ENCODE measurements at regions not wholly inside any gene's neighbourhood (a gene's known extent, or its start where the extent isn't known, plus 50 kb on each side); places are given as distances from the start of the nearest gene placed in this dataset.
"Not testable (repeated sequence)": the region's sequence is repeated elsewhere in the genome, so short reads cannot be mapped to it uniquely, and the experiment has no call there.

DNA sequence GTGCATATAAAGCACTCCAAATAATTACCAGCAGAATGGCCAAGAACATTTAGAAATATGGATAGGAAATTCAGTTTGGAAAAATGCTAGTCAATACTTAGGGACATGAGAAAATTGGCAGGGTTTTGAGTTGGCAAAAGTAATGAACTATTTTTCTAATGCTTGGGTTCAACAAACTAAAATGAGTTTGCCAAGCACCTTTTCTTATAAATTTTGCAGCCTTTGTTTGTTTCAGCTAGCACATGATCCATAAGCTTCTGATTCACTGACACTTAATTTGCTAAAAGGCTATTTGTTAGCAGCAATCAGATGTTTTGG is 324.8 kb downstream of the QKI start:
- DNase-seq = no peak

DNA sequence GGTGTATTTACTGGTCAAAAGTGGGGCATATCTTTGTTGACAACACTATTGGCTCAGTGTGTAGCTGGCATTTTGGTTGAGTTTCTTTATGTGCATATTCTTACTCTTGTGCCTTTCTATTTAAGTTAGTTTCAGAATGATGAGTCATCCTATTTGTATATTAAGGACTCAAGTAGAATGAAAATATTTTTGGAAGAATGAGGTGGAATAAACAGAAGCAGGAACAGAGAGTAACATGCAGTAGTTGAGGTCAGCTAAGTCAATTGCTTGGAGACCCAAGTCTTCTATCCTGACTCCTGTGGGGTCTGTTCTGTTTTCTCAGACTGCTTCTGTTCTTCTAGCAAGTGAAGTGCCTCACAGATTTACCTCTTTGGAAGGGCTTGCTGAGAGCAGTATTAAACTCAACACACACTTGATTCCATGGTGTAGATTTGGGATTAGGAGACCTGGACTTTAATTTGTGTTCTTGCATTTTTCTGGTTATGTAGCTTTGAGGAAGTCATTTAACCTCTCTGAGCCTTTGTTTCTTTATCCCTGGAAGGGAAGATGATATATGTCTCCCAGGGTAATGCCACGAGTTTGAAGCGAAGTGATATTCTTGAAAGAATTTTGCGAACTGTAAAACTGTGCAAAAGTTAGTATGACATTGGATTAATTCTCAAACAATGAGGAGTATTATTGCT is 324.3 kb downstream of the QKI start:
- DNase-seq = no peak

DNA sequence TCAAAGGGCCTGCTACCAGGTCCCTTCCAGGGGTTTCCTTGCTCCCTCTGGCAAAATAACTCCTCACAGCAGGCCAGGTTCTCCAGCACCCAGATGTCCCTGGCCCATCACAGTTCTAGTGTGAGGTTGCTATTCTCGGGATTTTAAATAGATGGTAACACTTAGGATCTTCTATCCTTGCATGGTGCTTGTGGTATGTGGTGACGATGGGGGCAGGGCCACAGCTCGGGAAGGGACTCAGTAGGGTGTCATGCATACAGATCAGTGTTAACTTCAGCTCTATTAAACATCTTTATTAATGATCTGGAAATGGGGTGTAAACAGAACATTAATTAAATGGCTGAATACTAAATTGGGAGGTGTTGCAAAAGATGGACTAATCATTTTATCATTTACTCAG is 323.8 kb downstream of the QKI start:
- DNase-seq = no peak

DNA sequence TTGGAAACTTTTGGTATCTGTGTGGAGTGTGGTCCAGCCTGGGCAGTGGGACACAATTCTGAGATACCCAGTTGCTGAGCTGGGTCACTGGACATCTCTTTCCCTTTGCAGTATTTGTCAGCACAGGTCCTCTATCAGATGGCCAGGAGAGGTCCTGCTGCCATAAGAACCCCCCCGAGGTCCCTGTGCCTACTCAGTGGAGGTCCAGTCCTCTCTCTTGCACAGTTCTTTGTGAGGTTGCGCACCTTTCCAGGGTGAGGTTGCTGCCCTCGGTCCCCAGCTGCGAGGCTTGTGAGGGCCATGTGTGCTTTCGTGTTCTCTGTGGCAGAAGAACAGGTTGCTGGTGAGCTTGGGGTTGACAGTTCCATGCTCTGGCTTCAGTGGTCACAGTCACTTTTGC is 320.6 kb downstream of the QKI start:
- no peak for DNase-seq

DNA sequence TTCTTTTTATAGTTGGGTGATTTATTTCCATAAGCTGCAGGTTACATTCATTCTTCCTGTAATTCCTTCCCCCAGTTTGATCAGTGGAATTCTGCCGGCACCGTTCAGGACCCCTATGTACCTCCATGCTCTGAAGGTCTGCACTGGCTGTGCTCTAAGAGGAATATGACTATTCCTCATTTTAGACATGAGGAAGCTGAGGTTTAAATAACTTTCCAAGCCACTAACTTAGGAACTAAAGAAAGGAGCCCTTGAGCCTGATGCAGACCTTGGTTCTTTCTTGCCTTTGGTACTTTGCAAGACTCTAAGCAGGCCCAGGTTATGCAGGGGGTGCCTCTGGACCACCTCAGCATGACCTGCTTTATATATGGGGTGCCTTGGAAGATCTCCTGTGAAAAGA is 318.5 kb downstream of the QKI start:
- no peak for DNase-seq

DNA sequence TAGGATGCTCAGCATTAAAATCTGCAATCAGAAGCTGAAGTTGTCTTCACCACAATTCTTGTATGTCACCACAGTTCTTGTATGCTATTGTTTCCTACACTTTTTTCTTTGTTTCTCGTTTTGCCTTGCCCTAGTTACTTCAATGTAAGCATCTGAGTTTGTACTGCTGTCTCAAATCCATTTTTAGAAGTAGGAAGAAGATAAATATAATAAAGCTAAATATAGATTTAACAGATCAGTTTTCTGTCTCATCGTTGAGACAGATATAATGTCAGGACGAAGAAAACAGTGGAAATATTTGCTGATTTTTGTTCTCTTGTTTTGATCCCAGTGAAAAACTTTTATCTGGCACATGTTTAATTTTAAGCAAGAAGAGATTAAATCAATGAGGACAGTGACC is 318.0 kb downstream of the QKI start:
- DNase-seq = no peak

DNA sequence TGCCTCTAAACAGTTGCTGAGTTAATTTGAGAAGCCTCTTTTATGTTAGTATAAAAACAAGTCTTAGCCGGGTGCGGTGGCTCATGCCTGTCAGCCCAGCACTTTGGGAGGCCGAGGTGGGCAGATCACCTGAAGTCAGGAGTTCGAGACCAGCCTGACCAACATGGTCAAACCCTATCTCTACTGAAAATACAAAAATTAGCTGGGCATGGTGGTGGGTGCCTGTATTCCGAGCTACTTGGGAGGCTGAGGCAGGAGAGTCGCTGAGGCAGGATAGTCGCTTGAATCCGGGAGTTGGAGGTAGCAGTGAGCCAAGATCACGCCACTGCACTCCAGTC is 317.5 kb downstream of the QKI start:
- DNase-seq = not testable (repeated sequence)

DNA sequence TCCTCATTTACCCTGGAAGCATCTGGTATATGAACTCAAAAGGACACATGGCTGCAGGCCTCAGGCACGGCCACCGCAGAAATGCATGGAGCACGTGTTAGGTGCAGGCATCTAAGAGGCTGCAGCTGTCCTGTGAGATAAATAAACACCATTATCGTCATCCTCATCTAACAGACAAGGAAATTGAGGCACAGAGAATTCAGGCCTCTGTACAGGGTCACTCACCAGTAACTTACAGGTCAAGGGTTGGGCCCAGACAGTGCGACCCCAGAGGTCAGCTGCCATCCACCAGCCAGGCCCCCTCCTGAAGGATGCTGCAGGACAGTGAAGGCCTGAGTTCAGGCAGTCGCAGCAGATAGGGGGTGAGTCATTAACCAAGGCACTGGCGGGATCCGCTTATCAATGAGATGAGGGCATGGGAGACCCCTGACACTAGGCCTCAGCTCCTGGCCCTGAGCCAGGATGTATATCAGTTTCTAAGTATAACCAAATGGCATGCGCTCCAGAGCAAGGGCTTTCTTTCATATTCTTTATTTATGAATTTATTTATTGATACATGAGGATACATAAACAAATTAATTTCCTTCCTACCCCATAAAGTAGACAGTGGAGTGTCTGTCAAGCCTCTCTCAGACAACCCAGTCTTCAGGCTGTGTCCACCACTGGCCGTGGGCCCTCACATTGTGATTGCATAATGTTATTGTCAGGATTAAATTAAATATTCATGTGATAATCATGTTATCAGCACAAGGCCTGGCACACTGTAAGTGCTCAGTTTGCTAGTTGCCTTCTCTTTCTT is 316.9 kb downstream of the QKI start:
- no peak for DNase-seq

DNA sequence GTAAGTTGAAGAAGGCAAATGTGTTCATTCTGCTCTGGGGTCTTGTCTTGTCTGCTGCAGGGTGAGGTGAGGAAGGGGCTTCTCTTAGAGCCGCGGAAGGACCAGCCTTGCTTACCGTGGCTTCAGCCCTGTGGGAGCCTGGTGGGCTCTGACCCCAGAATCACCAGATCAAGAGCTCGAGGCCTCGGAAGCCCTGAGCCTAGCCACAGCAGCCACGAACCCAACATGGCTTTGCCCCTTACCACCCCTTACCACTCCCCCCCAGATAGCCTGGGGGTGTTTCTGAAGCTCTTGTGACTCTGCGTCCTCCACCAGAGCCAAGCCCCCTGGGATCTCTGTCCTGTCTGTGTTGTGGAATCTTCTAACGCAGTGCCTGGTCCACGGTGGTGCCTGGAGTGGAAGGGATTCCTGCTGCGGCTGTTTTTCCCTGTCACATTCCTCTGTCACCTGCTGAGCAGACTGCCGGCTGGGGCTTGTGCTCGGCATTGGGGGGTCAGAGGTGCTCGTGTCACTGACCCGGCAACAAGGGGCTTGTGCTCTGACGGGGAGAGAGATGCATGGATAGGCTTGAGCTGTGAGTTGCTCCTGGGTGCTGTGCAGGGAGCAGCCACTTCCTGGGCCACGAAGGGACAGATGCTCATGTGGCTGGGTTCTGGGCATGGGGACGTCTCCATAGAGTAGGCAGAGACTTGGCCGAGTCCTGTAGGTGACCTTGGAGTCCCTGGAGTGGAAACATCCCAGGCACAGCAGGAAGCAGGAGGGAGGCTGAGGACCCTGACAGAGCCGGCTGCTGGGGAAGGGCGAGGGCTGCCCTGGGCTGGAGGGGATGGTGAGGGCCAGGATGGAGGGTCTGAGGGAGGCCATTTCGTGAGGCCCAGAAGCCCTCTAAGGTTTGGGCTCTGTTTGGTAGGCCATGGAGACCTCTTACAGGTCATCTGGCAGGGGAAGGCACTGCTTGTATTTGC is 316.0 kb downstream of the QKI start:
- no peak for DNase-seq

DNA sequence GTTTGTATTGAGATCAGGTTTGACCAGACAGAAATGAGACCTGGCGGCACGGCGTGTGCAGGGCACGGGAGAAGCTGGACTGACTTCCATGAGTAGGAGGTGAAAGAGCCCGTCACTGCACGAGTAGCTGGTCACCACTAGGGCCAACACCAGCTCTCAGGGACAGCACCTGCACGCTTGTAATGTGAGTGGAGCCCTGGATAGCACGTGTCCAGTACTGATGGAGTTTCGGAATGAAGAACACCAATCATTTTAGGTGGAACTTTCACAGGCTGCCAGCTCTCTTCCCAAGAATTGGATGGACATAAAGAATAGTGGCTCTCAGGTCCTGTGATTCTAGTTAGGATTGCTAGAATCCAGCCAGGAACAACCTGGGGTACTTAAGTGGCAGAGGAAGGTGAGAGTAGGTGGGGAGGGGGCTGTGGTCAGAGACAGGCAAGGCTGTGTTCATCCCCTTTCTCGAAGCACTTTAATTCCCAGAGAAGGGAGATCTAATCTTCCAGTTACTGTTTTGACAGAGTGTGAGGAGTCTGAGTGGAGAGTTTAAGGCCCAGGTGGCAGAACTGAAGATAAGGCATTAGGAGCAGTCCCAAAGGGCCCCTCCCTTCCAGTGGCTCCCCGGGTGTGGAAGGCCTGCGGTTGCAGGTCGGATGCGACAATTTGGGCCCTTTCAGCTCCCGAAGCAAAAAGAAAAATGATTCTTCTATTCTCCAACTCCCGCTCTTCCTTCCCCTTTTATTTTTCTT is 314.8 kb downstream of the QKI start:
- DNase-seq = no peak

DNA sequence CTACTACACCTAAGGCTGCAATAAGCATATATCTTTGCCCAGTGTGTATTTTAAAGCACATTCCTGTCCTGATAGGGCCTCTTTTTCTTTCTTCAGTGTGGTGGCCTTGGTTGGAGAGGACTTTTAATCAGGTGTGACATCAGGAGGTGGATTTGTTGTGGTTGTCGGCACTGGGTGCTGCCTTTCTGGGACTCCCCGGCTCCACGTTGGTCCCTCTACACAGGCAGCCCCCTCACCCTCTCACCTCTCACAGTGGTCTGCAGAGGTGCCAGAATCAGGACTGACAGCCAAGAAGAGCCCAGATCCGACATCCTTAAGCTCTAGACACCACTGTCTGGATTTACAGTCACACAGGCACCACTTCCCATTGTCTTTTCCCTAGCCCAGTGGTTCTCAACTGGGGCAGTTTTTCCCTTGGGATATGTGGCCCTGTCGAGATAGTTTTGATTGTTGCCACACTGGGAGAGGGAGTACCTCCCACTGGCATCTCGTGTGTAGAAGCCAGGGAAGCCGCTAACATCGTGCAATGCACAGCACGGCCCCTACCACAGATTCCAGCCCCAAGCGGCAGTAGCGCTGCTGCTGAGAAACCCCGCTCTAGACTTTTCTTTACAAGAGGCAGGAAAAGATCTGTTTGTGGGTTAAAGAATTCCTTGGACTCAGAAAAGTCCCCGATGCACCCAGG is 314.1 kb downstream of the QKI start:
- no peak for DNase-seq

DNA sequence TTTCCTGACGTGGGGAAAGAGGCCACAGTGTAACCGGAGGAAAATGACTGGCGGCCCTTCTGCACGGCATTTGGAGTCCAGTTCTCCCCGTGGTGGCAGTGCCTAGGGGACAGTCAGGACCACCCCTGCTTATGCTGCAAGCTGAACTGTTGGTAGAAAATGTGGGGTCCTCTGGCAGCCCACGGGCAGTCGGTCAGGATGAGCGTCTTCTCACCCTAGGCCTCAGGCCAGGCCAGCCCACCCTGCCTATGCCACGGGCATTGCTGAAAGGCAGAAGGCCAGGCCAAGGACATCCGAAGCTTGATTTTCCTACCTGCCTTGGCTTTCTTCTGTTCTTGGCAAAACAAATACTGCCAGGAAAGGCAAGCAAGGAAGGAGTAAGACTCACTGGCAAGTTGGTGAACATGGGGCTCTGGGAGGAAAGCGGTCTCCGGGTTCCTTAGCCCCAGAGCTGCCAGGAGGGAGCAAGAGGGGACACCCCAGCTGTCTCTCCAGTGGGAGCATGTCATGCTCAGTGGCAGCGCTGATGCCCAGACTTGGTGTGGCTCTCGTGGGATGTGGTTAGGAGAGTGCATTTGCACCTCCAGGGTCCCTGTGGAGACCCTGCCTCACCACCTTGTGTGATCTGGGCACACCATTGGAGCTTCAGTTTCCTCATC is 311.6 kb downstream of the QKI start:
- DNase-seq = no peak

DNA sequence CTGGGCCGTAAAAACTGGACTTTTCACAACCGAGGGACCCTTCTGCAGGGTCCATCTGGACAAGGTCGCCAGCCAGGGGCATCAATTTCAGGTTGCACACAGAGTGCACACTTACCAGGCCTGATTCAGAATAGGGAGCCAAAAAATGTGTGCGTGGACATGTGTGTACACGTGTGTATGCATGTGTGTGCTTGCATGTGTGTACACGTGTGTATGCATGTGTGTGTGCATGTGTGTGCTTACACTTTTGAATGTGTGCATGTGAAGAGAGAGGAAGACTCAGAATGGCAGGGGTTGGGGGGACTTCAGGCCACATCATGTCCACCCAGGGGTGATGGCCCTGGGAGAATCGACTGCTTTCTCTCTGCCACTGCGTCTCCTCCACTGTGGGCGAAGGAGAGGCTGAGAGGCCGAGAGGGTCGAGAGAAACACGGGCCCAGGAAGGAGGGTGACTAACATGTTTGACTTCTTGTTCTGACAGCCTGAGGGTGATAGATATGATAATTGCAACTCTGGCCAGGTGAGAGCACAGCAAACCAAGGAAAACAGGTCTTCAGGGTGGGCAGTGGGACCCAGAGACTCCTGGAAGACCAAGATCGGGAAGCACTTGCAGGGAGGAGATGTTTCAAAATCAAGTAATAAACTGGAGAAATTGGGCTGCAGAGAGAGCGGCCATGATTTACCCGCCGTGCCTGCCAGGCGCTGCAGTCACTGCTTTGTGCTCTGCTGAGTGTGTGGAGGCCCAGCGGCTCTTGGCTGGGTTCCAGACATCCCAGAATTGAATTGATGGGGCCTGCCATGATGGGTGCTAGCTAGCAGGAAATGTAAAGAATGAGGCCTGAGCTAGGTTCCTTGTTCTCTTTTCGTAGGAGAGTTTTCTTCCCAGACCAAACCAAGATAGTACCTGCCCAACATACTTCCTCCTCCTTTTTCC is 310.8 kb downstream of the QKI start:
- no peak for DNase-seq

DNA sequence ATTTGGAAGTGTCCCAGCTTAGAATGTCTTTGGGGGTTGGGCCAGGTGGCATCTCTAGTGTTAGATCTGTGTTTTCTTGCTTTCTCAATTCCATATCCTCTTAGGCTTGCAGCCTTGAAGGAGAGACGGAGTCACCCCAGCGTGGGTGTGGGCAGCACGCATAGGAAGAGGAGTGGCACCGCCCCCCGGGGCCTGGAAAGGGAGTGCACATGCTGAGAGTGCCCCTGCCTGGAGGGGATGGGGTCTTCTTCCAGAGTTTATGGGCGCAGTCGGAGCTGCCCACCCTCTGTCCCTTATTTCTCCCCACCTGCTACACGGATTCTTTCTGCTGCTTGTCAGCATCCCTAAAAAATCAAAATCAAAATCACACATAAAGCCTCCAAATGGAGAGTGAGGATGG is 309.7 kb downstream of the QKI start:
- DNase-seq = no peak

DNA sequence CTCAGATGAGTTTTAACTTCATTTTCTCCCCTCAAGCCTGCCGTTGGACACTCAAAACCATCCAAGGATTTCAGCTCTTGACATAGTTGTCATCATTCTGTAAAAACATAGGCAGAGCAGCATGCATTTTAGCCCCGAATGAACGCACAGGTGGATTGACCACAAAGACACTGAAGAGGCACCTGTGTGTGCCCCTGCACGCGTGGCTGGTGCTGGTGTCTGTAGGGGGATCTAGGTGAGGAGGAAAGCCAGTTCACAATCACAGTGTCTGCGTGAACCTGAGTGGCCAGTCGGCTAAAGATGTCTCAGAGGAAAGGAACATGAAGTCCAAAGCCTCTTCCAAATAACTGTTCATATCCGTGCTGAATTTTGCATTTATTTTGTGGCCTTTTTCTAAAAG is 309.2 kb downstream of the QKI start:
- no peak for DNase-seq

DNA sequence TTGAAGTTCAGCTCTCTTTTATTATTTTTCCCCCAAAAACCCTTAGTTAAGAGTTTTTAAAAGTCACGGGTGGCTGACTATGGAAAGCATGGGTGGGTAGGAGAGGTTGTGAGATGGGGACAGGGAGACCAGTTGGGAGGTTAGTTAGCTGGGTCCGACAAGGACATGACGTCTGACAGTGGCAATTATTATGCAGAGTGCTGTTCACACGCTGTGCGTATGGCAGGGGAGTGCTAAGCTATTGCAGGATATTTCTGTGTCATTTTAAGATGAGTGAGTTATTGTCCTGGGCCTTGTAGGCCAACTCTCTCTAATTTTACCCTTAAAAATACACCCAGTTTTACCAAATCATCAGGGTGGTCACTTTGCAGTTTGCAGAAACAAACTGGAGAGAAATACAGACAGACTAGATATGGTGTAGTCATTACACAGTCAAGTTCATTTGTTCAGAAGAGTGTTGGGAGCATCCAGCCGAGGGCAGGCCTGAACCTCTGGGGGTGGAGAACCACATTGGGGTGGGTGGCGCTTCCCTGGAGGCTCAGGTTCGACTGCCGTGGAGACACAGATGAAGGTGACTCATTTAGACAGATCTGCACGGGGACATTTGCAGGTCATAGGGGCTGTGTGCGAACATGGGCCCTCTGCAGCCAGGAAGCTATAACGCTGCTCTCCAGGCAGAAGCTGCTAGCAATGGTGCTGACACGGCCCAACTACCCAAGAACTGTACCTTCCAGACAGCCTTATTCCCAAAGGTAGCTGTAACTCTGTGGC is 307.6 kb downstream of the QKI start:
- no peak for DNase-seq

DNA sequence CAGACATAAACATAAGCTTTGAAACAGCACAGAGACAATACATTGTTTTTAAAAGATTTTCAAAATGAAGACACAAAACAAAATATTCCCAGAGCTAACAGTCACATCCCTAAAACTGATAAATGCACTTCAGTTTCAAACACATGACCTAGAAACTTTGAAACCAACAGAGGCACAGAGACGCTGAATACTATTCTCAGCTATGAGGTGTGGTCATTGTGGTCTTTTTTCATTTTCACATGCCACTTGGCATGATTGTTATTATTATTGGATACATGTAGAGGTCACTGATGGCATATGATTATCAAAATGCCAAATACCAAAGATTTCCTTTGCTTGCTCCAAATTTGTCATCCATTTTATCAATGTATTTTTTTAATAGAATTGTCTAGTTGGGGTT is 306.9 kb downstream of the QKI start:
- no peak for DNase-seq

DNA sequence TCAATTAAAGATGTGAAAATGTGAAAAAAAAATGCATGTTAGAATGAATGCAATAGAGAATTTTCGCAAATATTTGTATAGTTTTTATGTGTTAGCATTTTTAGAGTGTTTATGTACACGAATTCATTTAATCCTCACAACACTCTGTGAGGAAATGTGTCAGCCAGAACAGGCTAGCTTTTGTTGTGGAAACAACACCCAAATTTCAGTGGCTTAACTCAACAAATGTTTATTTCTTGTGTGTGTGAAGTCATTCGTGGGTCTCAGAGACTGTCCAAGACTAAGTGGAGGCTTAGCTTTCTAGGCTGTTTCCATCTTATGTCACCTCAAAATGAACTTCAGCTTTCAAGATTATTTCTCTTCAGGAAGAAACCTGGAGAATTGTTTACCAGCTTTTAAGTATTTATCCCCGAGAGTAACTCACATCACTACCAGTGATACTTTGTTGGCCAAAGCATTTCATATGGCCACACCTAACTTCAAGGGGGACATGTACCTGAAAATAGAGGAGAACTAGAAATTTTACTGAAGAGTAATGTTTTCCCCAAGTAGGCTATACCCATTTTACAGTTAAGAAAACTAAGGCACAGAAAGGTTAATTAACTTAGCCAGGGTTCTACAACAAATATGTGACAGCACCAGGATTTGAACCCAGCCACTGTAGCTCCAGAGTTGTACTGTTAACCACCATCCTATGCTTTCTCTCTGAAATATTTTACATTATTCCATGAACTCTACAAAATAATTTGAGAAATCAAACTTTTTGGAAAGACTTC is 306.1 kb downstream of the QKI start:
- no peak for DNase-seq

DNA sequence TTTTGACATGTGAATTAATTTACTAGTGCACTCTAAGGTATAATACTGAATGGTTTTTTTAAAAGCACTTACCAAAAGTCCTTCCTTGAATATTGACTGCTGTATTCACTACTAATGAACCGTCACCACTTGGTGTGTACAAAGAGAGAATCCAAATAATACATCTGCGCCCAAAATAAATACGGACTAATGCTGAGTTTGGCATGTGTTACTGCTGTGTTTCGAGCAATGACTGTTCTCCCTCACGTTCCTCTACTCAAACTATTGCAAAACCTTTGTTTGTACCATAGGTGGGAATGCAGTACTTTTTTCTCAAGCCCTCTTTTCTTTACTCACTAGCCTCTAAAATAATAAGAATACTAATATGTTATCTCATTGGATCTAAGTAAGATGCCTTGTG is 305.5 kb downstream of the QKI start:
- DNase-seq = no peak
